ENCODE measurements at regions not wholly inside any gene's neighbourhood (a gene's known extent, or its start where the extent isn't known, plus 50 kb on each side); places are given as distances from the start of the nearest gene placed in this dataset.

GRCh38 chr1:43056981-43057391, 98.3 kb upstream of the SLC2A1 start:
- H3K27ac ChIP-seq (ENCODE audit: low read depth, low read length) = no peak overlapping the region
- H3K79me2 ChIP-seq (ENCODE audit: control insufficient read depth, insufficient read depth, low read length, unreplicated experiment) = no peaks in the 10 kb centered on the region
- H2AFZ ChIP-seq (ENCODE audit: low read length, unreplicated experiment) = no peak overlapping the region
- no peak overlapping the region for H3K4me3 ChIP-seq (ENCODE audit: low read depth, low read length)
- H3K27me3 ChIP-seq (ENCODE audit: insufficient read depth, low read length) = no peaks in the 10 kb centered on the region
- H3K4me1 ChIP-seq (ENCODE audit: control insufficient read depth, insufficient read depth, low read length, unreplicated experiment) = peaks cover 11% of the 10 kb centered on the region
- no peaks in the 10 kb centered on the region for H3K36me3 ChIP-seq (ENCODE audit: insufficient read depth, low read length)

- Histone ChIP-seq H3K79me2 (ENCODE audit: control insufficient read depth, insufficient read depth, low read length, unreplicated experiment) (no peaks in the 10 kb centered on the region), H3K36me3 (ENCODE audit: insufficient read depth, low read length) (no peaks in the 10 kb centered on the region), H2AFZ (ENCODE audit: low read length, unreplicated experiment) (no peak overlapping the region), H3K27ac (ENCODE audit: low read depth, low read length) (no peak overlapping the region), H3K27me3 (ENCODE audit: insufficient read depth, low read length) (no peaks in the 10 kb centered on the region), H3K4me1 (ENCODE audit: control insufficient read depth, insufficient read depth, low read length, unreplicated experiment) (peaks cover 11% of the 10 kb centered on the region), H3K4me3 (ENCODE audit: low read depth, low read length) (no peak overlapping the region)
Measured at GRCh38 chr1:43056460-43056859, 97.8 kb upstream of the SLC2A1 start.

- Histone ChIP-seq H3K4me1 (ENCODE audit: control insufficient read depth, insufficient read depth, low read length, unreplicated experiment) (peaks cover 11% of the 10 kb centered on the region), H3K27ac (ENCODE audit: low read depth, low read length) (no peak overlapping the region), H3K79me2 (ENCODE audit: control insufficient read depth, insufficient read depth, low read length, unreplicated experiment) (no peaks in the 10 kb centered on the region), H3K4me3 (ENCODE audit: low read depth, low read length) (no peak overlapping the region), H2AFZ (ENCODE audit: low read length, unreplicated experiment) (no peak overlapping the region), H3K27me3 (ENCODE audit: insufficient read depth, low read length) (no peaks in the 10 kb centered on the region), H3K36me3 (ENCODE audit: insufficient read depth, low read length) (no peaks in the 10 kb centered on the region)
Measured at GRCh38 chr1:43054961-43055360, 96.3 kb upstream of the SLC2A1 start.

- H3K79me2 ChIP-seq (ENCODE audit: control insufficient read depth, insufficient read depth, low read length, unreplicated experiment) = no peaks in the 10 kb centered on the region
- H3K4me3 ChIP-seq (ENCODE audit: low read depth, low read length) = no peak overlapping the region
- no peaks in the 10 kb centered on the region for H3K36me3 ChIP-seq (ENCODE audit: insufficient read depth, low read length)
- H3K27me3 ChIP-seq (ENCODE audit: insufficient read depth, low read length) = no peaks in the 10 kb centered on the region
- no peak overlapping the region for H2AFZ ChIP-seq (ENCODE audit: low read length, unreplicated experiment)
- no peak overlapping the region for H3K27ac ChIP-seq (ENCODE audit: low read depth, low read length)
- H3K4me1 ChIP-seq (ENCODE audit: control insufficient read depth, insufficient read depth, low read length, unreplicated experiment) = peaks cover 5% of the 10 kb centered on the region
Measured at GRCh38 chr1:43052786-43053439, 94.2 kb upstream of the SLC2A1 start.

- Histone ChIP-seq H3K36me3 (ENCODE audit: insufficient read depth, low read length) (no peaks in the 10 kb centered on the region), H3K4me1 (ENCODE audit: control insufficient read depth, insufficient read depth, low read length, unreplicated experiment) (peaks cover 5% of the 10 kb centered on the region), H3K27me3 (ENCODE audit: insufficient read depth, low read length) (no peaks in the 10 kb centered on the region), H2AFZ (ENCODE audit: low read length, unreplicated experiment) (no peak overlapping the region), H3K4me3 (ENCODE audit: low read depth, low read length) (no peak overlapping the region), H3K79me2 (ENCODE audit: control insufficient read depth, insufficient read depth, low read length, unreplicated experiment) (no peaks in the 10 kb centered on the region), H3K27ac (ENCODE audit: low read depth, low read length) (no peak overlapping the region)
Measured at GRCh38 chr1:43052322-43052721, 93.7 kb upstream of the SLC2A1 start.

GRCh38 chr1:43049481-43049880, 90.8 kb upstream of the SLC2A1 start:
- Histone ChIP-seq H3K27me3 (ENCODE audit: insufficient read depth, low read length) (peaks cover 13% of the 10 kb centered on the region; the same call in 1 of the 2 replicates), H3K36me3 (ENCODE audit: insufficient read depth, low read length) (no peaks in the 10 kb centered on the region), H3K4me1 (ENCODE audit: control insufficient read depth, insufficient read depth, low read length, unreplicated experiment) (peaks cover 5% of the 10 kb centered on the region), H3K4me3 (ENCODE audit: low read depth, low read length) (no peak overlapping the region), H3K27ac (ENCODE audit: low read depth, low read length) (no peak overlapping the region), H2AFZ (ENCODE audit: low read length, unreplicated experiment) (no peak overlapping the region), H3K79me2 (ENCODE audit: control insufficient read depth, insufficient read depth, low read length, unreplicated experiment) (no peaks in the 10 kb centered on the region)

GRCh38 chr1:43048601-43049011, 89.9 kb upstream of the SLC2A1 start:
- no peak overlapping the region for H3K4me3 ChIP-seq (ENCODE audit: low read depth, low read length)
- H3K27me3 ChIP-seq (ENCODE audit: insufficient read depth, low read length) = peaks cover 13% of the 10 kb centered on the region; the same call in 1 of the 2 replicates
- no peak overlapping the region for H3K27ac ChIP-seq (ENCODE audit: low read depth, low read length)
- peaks cover 5% of the 10 kb centered on the region for H3K4me1 ChIP-seq (ENCODE audit: control insufficient read depth, insufficient read depth, low read length, unreplicated experiment)
- no peaks in the 10 kb centered on the region for H3K36me3 ChIP-seq (ENCODE audit: insufficient read depth, low read length)
- H2AFZ ChIP-seq (ENCODE audit: low read length, unreplicated experiment) = no peak overlapping the region
- no peaks in the 10 kb centered on the region for H3K79me2 ChIP-seq (ENCODE audit: control insufficient read depth, insufficient read depth, low read length, unreplicated experiment)

GRCh38 chr1:43047135-43047534, 88.5 kb upstream of the SLC2A1 start:
- no peak overlapping the region for H3K4me3 ChIP-seq (ENCODE audit: low read depth, low read length)
- H3K79me2 ChIP-seq (ENCODE audit: control insufficient read depth, insufficient read depth, low read length, unreplicated experiment) = no peaks in the 10 kb centered on the region
- H3K36me3 ChIP-seq (ENCODE audit: insufficient read depth, low read length) = no peaks in the 10 kb centered on the region
- peaks cover 13% of the 10 kb centered on the region; the same call in 1 of the 2 replicates for H3K27me3 ChIP-seq (ENCODE audit: insufficient read depth, low read length)
- peaks cover 5% of the 10 kb centered on the region for H3K4me1 ChIP-seq (ENCODE audit: control insufficient read depth, insufficient read depth, low read length, unreplicated experiment)
- H2AFZ ChIP-seq (ENCODE audit: low read length, unreplicated experiment) = no peak overlapping the region
- no peak overlapping the region for H3K27ac ChIP-seq (ENCODE audit: low read depth, low read length)

- H3K79me2 ChIP-seq (ENCODE audit: control insufficient read depth, insufficient read depth, low read length, unreplicated experiment) = no peaks in the 10 kb centered on the region
- peaks cover 13% of the 10 kb centered on the region; the same call in 1 of the 2 replicates for H3K27me3 ChIP-seq (ENCODE audit: insufficient read depth, low read length)
- H3K4me1 ChIP-seq (ENCODE audit: control insufficient read depth, insufficient read depth, low read length, unreplicated experiment) = peaks cover 5% of the 10 kb centered on the region
- H3K36me3 ChIP-seq (ENCODE audit: insufficient read depth, low read length) = no peaks in the 10 kb centered on the region
- H3K4me3 ChIP-seq (ENCODE audit: low read depth, low read length) = no peak overlapping the region
- H2AFZ ChIP-seq (ENCODE audit: low read length, unreplicated experiment) = no peak overlapping the region
- H3K27ac ChIP-seq (ENCODE audit: low read depth, low read length) = no peak overlapping the region
Measured at GRCh38 chr1:43044572-43045361, 86.1 kb upstream of the SLC2A1 start.

GRCh38 chr1:43043695-43044094, 85.0 kb upstream of the SLC2A1 start:
- Histone ChIP-seq H3K79me2 (ENCODE audit: control insufficient read depth, insufficient read depth, low read length, unreplicated experiment) (no peaks in the 10 kb centered on the region), H2AFZ (ENCODE audit: low read length, unreplicated experiment) (no peak overlapping the region), H3K27me3 (ENCODE audit: insufficient read depth, low read length) (peaks cover 13% of the 10 kb centered on the region; the same call in 1 of the 2 replicates), H3K27ac (ENCODE audit: low read depth, low read length) (no peak overlapping the region), H3K36me3 (ENCODE audit: insufficient read depth, low read length) (no peaks in the 10 kb centered on the region), H3K4me3 (ENCODE audit: low read depth, low read length) (no peak overlapping the region), H3K4me1 (ENCODE audit: control insufficient read depth, insufficient read depth, low read length, unreplicated experiment) (peaks cover under 1% of the 10 kb centered on the region)
